GM19468 (cell line): ENCODE measurements at regions not wholly inside any gene's neighbourhood (a gene's known extent, or its start where the extent isn't known, plus 50 kb on each side); places are given as distances from the start of the nearest gene placed in this dataset.

ENCODE experiments used
- ATAC-seq: cut with Tn5 transposase; IDR thresholded peaks from one replicate; pipeline ENCODE4 v1.9.1; 2021; ENCODE audit warnings: mild to moderate bottlenecking, moderate library complexity, moderate number of reproducible peaks; ENCODE audit not compliant: unreplicated experiment; ENCODE audit errors: extremely low read depth

- no peak for ATAC-seq
Measured at GRCh38 chr9:20291201-20291600, 331.1 kb downstream of the MLLT3 start.

- ATAC-seq = no peak
Measured at GRCh38 chr9:20290257-20290656, 332.0 kb downstream of the MLLT3 start.

GRCh38 chr9:20289423-20290010 lies 332.8 kb downstream of the MLLT3 start:
- ATAC-seq = no peak

- ATAC-seq = no peak
Measured at GRCh38 chr9:20286969-20287368, 335.3 kb downstream of the MLLT3 start.

DNA sequence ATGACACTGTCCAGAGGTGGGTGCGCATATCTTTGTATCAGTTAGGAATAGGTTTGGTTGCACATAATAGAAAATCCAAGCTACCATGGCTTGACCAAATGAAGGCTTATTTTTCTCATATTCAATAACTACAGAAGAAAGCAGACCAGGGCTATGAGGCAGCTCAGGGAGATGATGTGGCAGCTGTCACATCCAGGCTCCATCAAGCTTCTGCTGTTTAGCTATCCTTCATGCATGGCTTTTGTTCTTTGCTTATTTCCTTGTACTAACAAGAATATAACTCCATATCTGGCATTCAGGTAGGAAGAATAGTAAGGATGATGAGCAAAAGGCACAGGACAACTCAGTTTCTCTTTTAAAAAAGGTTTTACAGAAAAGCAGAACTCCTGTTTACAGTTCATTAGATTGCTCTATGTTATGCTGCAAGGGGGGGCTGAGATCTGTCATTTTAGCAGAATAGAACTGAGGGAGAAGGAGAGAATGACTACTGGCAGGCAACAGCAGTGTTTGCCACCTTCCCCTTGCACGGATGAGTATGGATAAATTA lies 336.1 kb downstream of the MLLT3 start:
- no peak for ATAC-seq

- no peak for ATAC-seq
Measured at GRCh38 chr9:20284601-20285289, 337.6 kb downstream of the MLLT3 start.

DNA sequence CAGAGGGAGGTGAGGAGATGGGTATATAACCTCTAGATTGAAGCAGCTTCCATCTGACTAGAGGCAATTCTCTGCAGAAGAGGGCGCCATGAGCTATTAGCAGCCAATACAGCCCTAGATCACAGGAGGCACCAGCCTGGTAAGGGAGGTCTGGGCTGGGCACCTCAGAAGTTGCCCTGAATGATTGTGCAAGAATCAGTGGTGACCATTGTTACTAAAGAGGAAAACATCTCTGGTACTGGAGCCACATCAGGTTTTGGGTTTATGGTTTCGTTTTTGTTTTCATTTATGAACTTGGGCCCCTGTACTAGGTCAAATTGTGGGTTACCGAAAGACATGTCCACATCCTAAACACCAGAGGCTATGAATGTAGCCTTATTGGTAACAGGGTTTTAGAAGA lies 342.0 kb downstream of the MLLT3 start:
- ATAC-seq = no peak

DNA sequence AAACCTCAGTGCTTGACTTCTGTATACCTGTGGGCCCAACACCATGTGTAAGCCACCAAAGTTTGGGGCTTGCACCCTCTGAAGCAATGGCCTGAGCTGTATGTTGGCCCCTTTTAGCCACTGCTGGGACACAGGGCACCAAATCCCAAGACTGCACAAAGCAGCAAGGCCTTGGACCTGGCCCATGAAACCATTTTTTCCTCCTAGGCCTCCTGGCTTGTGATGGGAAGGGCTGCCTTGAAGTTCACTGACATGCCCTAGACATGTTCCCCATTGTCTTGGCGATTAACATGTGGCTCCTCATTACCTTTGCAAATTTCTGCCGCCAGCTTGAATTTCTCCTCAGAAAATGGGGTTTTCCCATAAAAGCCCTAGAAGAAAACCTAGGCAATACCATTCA lies 345.5 kb downstream of the MLLT3 start:
- no peak for ATAC-seq

DNA sequence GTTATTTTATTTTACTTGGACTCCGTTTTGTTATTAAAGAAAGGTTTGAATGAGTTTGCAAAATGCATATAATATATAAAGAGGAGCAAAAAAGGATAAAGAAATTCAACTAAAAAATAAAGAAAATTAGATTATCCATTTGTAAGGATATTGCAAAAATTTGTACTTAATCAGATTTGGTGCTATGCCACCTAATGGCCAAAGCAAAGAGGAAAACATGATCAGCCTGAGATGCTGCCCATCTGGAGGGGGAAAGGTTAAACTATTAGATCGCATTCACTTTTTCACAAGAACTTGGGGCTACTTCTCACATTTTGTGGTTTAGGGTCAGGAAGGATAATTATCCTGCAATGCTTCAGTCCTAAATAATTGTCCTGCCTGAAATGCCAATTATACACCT lies 350.6 kb downstream of the MLLT3 start:
- no peak for ATAC-seq

DNA sequence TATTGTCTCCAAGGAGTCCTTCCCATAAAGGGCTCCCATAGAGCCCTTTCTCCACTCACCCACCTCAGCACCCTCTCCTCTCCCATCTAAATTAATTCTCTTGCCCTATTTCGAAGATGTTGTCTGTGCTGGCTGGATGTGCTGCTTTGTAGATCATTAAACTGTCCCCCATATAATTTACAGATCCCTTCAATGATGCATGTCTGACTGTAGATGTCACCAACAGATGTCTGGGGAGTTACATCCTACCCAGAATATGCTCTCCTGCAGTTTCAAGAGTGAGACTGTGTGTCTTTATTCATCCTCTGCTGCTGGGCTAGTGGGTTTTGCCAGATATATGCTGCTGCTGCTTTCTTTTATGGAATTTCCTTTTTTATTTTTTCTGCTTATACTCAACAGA lies 351.2 kb downstream of the MLLT3 start:
- ATAC-seq = no peak

GRCh38 chr9:20270161-20270560 lies 352.1 kb downstream of the MLLT3 start:
- no peak for ATAC-seq

- no peak for ATAC-seq
Measured at GRCh38 chr9:20269620-20270019, 352.7 kb downstream of the MLLT3 start.

GRCh38 chr9:20264896-20265295 lies 357.4 kb downstream of the MLLT3 start:
- no peak for ATAC-seq

DNA sequence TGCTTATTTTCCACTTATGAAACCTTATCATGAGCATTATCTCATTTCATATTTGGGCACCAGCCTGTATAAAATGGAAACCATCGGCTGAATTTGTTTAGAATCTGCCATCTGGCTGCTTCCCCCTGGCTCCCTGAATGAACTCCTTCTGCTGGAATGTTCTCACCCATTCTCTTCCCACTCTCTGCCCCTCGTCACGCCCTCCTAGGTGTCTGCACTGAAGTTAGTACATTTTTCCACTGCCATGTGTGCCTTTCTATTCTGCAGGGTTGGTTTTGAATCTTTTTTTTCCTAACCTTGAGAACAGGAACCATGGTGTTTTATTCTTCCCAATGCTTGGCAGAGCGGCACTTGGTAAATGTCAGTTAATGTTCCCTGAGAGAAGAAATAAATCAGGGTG lies 359.7 kb downstream of the MLLT3 start:
- ATAC-seq = no peak

- no peak for ATAC-seq
Measured at GRCh38 chr9:20256284-20256948, 365.9 kb downstream of the MLLT3 start.

DNA sequence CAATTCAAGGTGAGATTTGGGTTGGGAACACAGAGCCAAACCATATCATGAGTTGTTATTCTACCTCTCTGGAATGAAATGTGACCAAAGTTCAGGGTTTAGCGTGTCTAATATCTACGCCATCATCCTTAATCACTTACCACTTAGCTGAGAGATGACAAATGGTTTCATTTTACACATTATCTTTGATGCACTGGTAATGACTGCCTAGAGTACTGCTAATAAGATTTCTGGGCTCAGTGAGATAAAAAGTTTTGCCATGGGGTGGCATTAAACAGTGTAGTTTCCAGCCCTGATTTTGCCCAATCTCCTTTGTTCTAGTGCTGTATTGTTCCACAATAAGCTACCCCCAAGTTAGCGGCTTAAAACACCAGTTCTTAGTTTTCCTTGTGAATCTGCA lies 367.2 kb downstream of the MLLT3 start:
- no peak for ATAC-seq

DNA sequence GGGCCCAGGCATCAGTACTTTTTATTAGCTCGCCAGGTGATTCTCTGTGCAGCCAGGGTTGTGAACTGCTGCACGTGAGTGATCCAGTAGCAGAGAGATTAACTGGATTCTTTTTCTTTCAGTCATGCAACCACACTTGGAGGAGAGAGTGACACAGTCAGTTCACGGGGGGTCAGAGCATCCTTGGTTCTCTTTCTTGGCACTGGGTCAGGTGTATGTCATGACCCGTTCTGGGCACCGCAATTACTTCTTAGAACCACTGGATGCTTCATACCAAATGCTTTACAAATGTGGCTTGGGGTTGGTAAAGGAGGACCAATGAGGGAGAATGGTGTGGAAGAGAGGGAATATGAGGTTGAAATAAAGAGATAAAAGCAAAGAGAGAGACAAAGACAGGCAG lies 368.7 kb downstream of the MLLT3 start:
- ATAC-seq = no peak

- ATAC-seq = no peak
Measured at GRCh38 chr9:20252778-20253177, 369.5 kb downstream of the MLLT3 start.

GRCh38 chr9:20250791-20251190 lies 371.5 kb downstream of the MLLT3 start:
- no peak for ATAC-seq

- ATAC-seq = no peak
Measured at GRCh38 chr9:20244271-20244670, 378.0 kb downstream of the MLLT3 start.

DNA sequence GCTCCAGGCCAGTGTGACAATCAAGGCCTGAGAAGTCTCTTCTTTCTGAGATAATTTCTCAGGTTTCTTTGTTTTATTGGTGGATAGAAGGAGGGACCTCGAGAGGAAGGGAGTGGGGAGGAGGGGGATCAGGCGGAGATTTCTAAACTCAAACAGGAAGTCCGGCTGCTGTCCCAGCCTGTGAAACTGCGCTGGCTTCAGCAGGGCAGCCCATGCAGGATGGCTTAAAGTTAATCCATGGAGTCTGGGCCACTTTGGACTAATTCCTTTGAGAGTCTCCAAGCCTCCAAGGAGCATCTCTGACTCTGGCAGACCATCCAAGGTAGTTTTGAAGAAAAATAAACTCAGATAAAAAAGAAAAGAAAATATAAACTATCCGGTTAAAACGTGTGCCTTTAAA lies 378.5 kb downstream of the MLLT3 start:
- ATAC-seq = no peak
